GM18867 (cell line): ENCODE measurements at regions not wholly inside any gene's neighbourhood (a gene's known extent, or its start where the extent isn't known, plus 50 kb on each side); places are given as distances from the start of the nearest gene placed in this dataset.
"Not testable (repeated sequence)": the region's sequence is repeated elsewhere in the genome, so short reads cannot be mapped to it uniquely, and the experiment has no call there.

Experiments
- ATAC-seq: cut with Tn5 transposase; IDR thresholded peaks from one replicate; pipeline ENCODE4 v1.9.1; 2021; ENCODE audit warnings: mild to moderate bottlenecking, moderate library complexity; ENCODE audit not compliant: unreplicated experiment

GRCh38 chr2:53067056-53067455 lies 700.5 kb upstream of the CHAC2 start:
- ATAC-seq: no peak

GRCh38 chr2:53064154-53064553 lies 703.5 kb upstream of the CHAC2 start:
- ATAC-seq: no peak

- no peak for ATAC-seq
Observed at GRCh38 chr2:53058526-53058925, 709.1 kb upstream of the CHAC2 start.

- ATAC-seq: no peak
Observed at GRCh38 chr2:53053937-53054336, 713.7 kb upstream of the CHAC2 start.

- ATAC-seq: no peak
Observed at GRCh38 chr2:53051157-53051556, 716.4 kb upstream of the CHAC2 start.

- no peak for ATAC-seq
Observed at GRCh38 chr2:53040536-53041229, 726.9 kb upstream of the CHAC2 start.

- no peak for ATAC-seq
Observed at GRCh38 chr2:53036196-53036595, 731.4 kb upstream of the CHAC2 start.

GRCh38 chr2:53035153-53035552 lies 732.5 kb upstream of the CHAC2 start:
- no peak for ATAC-seq

GRCh38 chr2:53033411-53033810 lies 734.2 kb upstream of the CHAC2 start:
- no peak for ATAC-seq

GRCh38 chr2:53028746-53029423 lies 738.7 kb upstream of the CHAC2 start:
- no peak for ATAC-seq

- no peak for ATAC-seq
Observed at GRCh38 chr2:53028225-53028624, 739.4 kb upstream of the CHAC2 start.

- not testable (repeated sequence) for ATAC-seq
Observed at GRCh38 chr2:53022248-53022647, 745.4 kb upstream of the CHAC2 start.

GRCh38 chr2:53021828-53022227 lies 745.8 kb upstream of the CHAC2 start:
- ATAC-seq: no peak

- ATAC-seq: no peak
Observed at GRCh38 chr2:53021292-53021691, 746.3 kb upstream of the CHAC2 start.

GRCh38 chr2:53018825-53019425 lies 748.7 kb upstream of the CHAC2 start:
- ATAC-seq: no peak

GRCh38 chr2:53006980-53007379 lies 760.6 kb upstream of the CHAC2 start:
- no peak for ATAC-seq

- no peak for ATAC-seq
Observed at GRCh38 chr2:53004413-53004812, 763.2 kb upstream of the CHAC2 start.

- ATAC-seq: no peak
Observed at GRCh38 chr2:52995424-52995823, 772.2 kb upstream of the CHAC2 start.

- ATAC-seq: peak; percentile 88
Observed at GRCh38 chr2:52976143-52976949, 791.3 kb upstream of the CHAC2 start.

GRCh38 chr2:52974127-52974526 lies 793.5 kb upstream of the CHAC2 start:
- no peak for ATAC-seq

- no peak for ATAC-seq
Observed at GRCh38 chr2:52970642-52971041, 797.0 kb upstream of the CHAC2 start.
